ENCODE measurements at regions not wholly inside any gene's neighbourhood (a gene's known extent, or its start where the extent isn't known, plus 50 kb on each side); places are given as distances from the start of the nearest gene placed in this dataset.

DNA sequence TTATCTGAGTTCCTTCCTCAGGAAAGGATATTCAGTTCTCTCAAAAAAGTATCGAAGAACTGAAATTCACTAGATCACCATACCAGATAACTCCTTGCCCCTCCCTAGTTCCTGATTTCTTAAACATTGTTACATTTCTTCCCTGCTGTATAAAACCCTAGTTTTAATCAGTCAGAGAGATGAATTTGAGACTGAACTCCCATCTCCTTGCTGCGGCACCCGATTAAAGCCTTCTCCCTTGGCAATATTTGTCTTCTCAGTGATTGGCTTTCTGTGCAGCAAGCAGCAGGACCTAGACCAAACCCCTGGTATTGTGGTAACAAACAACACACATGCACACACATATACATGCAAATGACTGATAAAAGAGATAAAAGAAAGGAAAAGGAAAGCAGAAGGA lies 1364.6 kb upstream of the GJE1 start:
- TF ChIP-seq, protein P1, sequence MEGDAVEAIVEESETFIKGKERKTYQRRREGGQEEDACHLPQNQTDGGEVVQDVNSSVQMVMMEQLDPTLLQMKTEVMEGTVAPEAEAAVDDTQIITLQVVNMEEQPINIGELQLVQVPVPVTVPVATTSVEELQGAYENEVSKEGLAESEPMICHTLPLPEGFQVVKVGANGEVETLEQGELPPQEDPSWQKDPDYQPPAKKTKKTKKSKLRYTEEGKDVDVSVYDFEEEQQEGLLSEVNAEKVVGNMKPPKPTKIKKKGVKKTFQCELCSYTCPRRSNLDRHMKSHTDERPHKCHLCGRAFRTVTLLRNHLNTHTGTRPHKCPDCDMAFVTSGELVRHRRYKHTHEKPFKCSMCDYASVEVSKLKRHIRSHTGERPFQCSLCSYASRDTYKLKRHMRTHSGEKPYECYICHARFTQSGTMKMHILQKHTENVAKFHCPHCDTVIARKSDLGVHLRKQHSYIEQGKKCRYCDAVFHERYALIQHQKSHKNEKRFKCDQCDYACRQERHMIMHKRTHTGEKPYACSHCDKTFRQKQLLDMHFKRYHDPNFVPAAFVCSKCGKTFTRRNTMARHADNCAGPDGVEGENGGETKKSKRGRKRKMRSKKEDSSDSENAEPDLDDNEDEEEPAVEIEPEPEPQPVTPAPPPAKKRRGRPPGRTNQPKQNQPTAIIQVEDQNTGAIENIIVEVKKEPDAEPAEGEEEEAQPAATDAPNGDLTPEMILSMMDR (IDR thresholded peaks at IDR 0.05): no peak
- TF ChIP-seq POLR2A (IDR thresholded peaks at IDR 0.05): no peak
